HCT116 (cell line): ENCODE measurements at regions not wholly inside any gene's neighbourhood (a gene's known extent, or its start where the extent isn't known, plus 50 kb on each side); places are given as distances from the start of the nearest gene placed in this dataset.

Source experiments
- ATAC-seq: fragments of 200-7000 bp; cut with Tn5 transposase; 2 replicates; pipeline ENCODE4 v1.9.1; 2020; ENCODE audit warnings: mild to moderate bottlenecking, moderate library complexity
- BruUV-seq: library from RNA; stranded (reverse); fragments of 400-500 nt; replicated peaks from 2 replicates; lab custom pipeline; 2021; lab: Mats Ljungman, UMichigan
- CTCF ChIA-PET: fragments of 300-600 bp; sonication (Branson Sonifier 250); formaldehyde crosslinking; loops from one replicate; lab custom pipeline; 2021; ENCODE audit warnings: antibody characterized with exemption; lab: Charles Lee
- POLR2A ChIA-PET: fragments of 300-600, 350-600 bp; sonication (Branson Sonifier 250); formaldehyde crosslinking; loops from one replicate; lab custom pipeline; 2021; ENCODE audit warnings: antibody characterized with exemption; lab: Charles Lee
- RAD21 ChIA-PET, 2 experiments: fragments of 300-600 bp; sonication (Branson Sonifier 250); formaldehyde crosslinking; loops; one replicate each; lab custom pipeline; 2023; ENCODE audit warnings: low total read pairs in 2 of 2; ENCODE audit not compliant: uncharacterized antibody in 2 of 2, unreplicated experiment in 2 of 2, low non-redundant PET in 1 of 2; lab: Charles Lee
- DNase-seq: peaks from one replicate; pipeline ENCODE4 v3.0.0-alpha.2; 2010; ENCODE audit warnings: low read depth, low spot score
- H2AFZ ChIP-seq: fragments of 200-600 bp; shearing (Covaris generic), sonication (generic); 2 replicates; pipeline ENCODE4 v1.6.1; 2017; ENCODE audit warnings: low read depth, mixed run types, mixed read lengths, antibody characterized with exemption, low read length; ENCODE audit not compliant: poor library complexity, severe bottlenecking
- H3K27ac ChIP-seq: 2 replicates; pipeline ENCODE4 v1.5.1; 2012; ENCODE audit warnings: low read depth, low read length
- H3K27me3 ChIP-seq: fragments of 200-600 bp; sonication (generic); 2 replicates; pipeline ENCODE4 v1.6.1; 2016; ENCODE audit warnings: mixed run types, low read length, mixed read lengths; ENCODE audit not compliant: insufficient read depth
- H3K36me3 ChIP-seq, 2 experiments: fragments of 200-500 bp in 1 of 2; fragments of 200-600 bp in 1 of 2; sonication (Bioruptor generic) in 1 of 2; sonication (generic) in 1 of 2; 2 replicates each; pipeline versions ENCODE4 v1.5.1 to v1.6.1; 2014 to 2016; ENCODE audit warnings: low read length in 2 of 2, inconsistent platforms in 1 of 2, mixed read lengths in 1 of 2, mixed run types in 1 of 2; ENCODE audit not compliant: insufficient read depth in 2 of 2, control insufficient read depth in 1 of 2
- H3K4me1 ChIP-seq, 2 experiments: fragments of 200-600 bp in 1 of 2; sonication (generic) in 1 of 2; 2 replicates each; pipeline versions ENCODE4 v1.5.1 to v1.6.1; 2012 to 2017; ENCODE audit warnings: low read length in 2 of 2, inconsistent platforms in 1 of 2, mild to moderate bottlenecking in 1 of 2, mixed read lengths in 1 of 2, mixed run types in 1 of 2, moderate library complexity in 1 of 2; ENCODE audit not compliant: insufficient read depth in 2 of 2, control insufficient read depth in 1 of 2
- H3K4me2 ChIP-seq: fragments of 200-600 bp; sonication (generic); 2 replicates; pipeline ENCODE4 v1.6.1; 2017; ENCODE audit warnings: mixed run types, low read length, mixed read lengths
- H3K4me3 ChIP-seq, 2 experiments: fragments of 200-600 bp in 1 of 2; sonication (generic) in 1 of 2; replicated peaks in 1 of 2; 2 replicates each; pipeline ENCODE4 v1.5.1; 2011 to 2016; ENCODE audit warnings: low read length in 2 of 2, control low read depth in 1 of 2, low read depth in 1 of 2, mild to moderate bottlenecking in 1 of 2, mixed read lengths in 1 of 2, mixed run types in 1 of 2
- H3K79me2 ChIP-seq: fragments of 200-600 bp; sonication (generic); 2 replicates; pipeline ENCODE4 v1.6.1; 2017; ENCODE audit warnings: mild to moderate bottlenecking, mixed run types, low read length, moderate library complexity, mixed read lengths; ENCODE audit not compliant: insufficient read depth
- H3K9ac ChIP-seq: fragments of 200-600 bp; sonication (generic); 2 replicates; pipeline ENCODE4 v1.6.1; 2016; ENCODE audit warnings: low read length, mixed read lengths
- H3K9me2 ChIP-seq: fragments of 200-600 bp; sonication (generic), shearing (Covaris generic); 2 replicates; pipeline ENCODE4 v1.6.1; 2017; ENCODE audit warnings: mixed run types, mild to moderate bottlenecking, moderate library complexity; ENCODE audit not compliant: insufficient read depth
- H3K9me3 ChIP-seq, 2 experiments: fragments of 200-500 bp in 1 of 2; fragments of 200-600 bp in 1 of 2; sonication (Bioruptor generic) in 1 of 2; sonication (generic) in 1 of 2; 2 replicates each; pipeline ENCODE4 v1.6.1; 2014 to 2017; ENCODE audit warnings: low read length in 2 of 2, mixed read lengths in 2 of 2, inconsistent platforms in 1 of 2, low read depth in 1 of 2, mild to moderate bottlenecking in 1 of 2, mixed run types in 1 of 2, moderate library complexity in 1 of 2; ENCODE audit not compliant: control insufficient read depth in 1 of 2, insufficient read depth in 1 of 2
- H4K20me1 ChIP-seq: fragments of 200-600 bp; sonication (generic), shearing (Covaris generic); 2 replicates; pipeline ENCODE4 v1.6.1; 2017; ENCODE audit warnings: mixed run types, mild to moderate bottlenecking, moderate library complexity; ENCODE audit not compliant: insufficient read depth
- ELF1 ChIP-seq: IDR thresholded peaks from 2 replicates; pipeline ENCODE4 v1.6.1; 2012; ENCODE audit warnings: low read depth, borderline replicate concordance
- EZH2 ChIP-seq: fragments of 200-600 bp; sonication (generic); IDR thresholded peaks from 2 replicates; pipeline ENCODE4 v1.6.1; 2017; ENCODE audit warnings: antibody characterized with exemption, mixed run types
- FOSL1 ChIP-seq: IDR thresholded peaks from 2 replicates; pipeline ENCODE4 v1.6.1; 2012; ENCODE audit warnings: low read depth
- JUND ChIP-seq: IDR thresholded peaks from 2 replicates; pipeline ENCODE4 v1.6.1; 2012
- POLR2A ChIP-seq: IDR thresholded peaks from 2 replicates; pipeline ENCODE4 v1.7.0; 2011; ENCODE audit warnings: borderline replicate concordance; ENCODE audit not compliant: insufficient read depth, insufficient read length; ENCODE audit errors: extremely low read depth
- RAD21 ChIP-seq: IDR thresholded peaks from 2 replicates; pipeline ENCODE4 v1.6.1; 2012; ENCODE audit warnings: low read depth, mild to moderate bottlenecking
- SRF ChIP-seq: IDR thresholded peaks from 2 replicates; pipeline ENCODE4 v1.6.1; 2012; ENCODE audit warnings: low read depth
- TCF7L2 ChIP-seq: IDR thresholded peaks from 2 replicates; pipeline ENCODE4 v1.7.0; 2011; ENCODE audit warnings: borderline replicate concordance, inconsistent platforms; ENCODE audit not compliant: insufficient read depth, insufficient read length; ENCODE audit errors: extremely low read depth
- intact Hi-C: fragments of 100-400 bp; cut with micrococcal nuclease; formaldehyde crosslinking; loops from 2 replicates; pipeline ENCODE4 v1.10.0; 2022
- TF ChIP-seq, protein P1 (sequence below), 3 experiments: fragments of 200-600 bp in 1 of 3; sonication (generic) in 1 of 3; IDR thresholded peaks in 2 of 3; conservative IDR thresholded peaks in 1 of 3; 2 replicates each; pipeline ENCODE4 v1.5.1; 2012 to 2017; ENCODE audit warnings: low read depth in 2 of 3, low read length in 2 of 3, antibody characterized with exemption in 1 of 3, borderline replicate concordance in 1 of 3, control low read depth in 1 of 3, mild to moderate bottlenecking in 1 of 3, mixed read lengths in 1 of 3, mixed run types in 1 of 3, moderate library complexity in 1 of 3; ENCODE audit not compliant: insufficient read depth in 1 of 3
- TF ChIP-seq, protein P2 (sequence below): IDR thresholded peaks from 2 replicates; pipeline ENCODE4 v1.6.1; 2012
- TF ChIP-seq, protein P3 (sequence below): IDR thresholded peaks from 2 replicates; pipeline ENCODE4 v1.6.1; 2011; ENCODE audit warnings: mild to moderate bottlenecking, low read length, moderate library complexity; ENCODE audit not compliant: insufficient replicate concordance; ENCODE audit errors: extremely low read depth

DNA sequence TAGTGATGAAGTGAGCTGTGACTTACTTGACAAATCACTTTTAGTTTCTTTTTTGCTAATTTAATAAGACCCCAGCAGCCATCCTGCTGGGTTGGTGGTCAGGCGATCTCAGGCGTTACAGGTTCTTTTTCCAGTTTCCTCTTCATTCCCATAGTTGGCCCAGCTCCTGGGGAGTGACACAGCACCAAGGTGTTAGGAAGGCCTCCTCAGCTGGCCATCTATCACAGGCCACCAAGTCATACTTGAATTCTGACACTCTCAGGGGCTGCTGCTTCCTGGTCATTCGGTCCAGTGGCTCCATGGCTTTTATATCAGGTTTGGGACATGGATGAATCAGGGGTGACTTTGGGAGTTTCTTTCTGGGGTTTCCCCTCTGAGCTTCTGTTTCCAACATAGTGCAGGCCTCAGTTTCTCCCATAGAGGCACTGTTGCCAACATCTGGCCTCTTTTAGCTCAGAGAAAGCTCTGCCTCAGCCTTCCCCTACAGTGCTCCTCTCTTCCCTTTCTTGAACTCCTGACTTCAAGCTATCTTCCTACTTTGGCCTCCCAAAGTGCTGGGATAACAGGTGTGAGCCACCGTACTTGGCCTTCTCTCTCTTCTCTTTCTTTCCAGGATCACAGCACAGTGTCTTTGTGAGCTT, 211.8 kb downstream of the NR2F2 start:
- no peak overlapping the region for H2AFZ ChIP-seq
- BruUV-seq: no TSS peak
- intact Hi-C loops: no loop called here
- ChIA-PET RAD21 (no interaction called here), POLR2A (no interaction called here), CTCF (no interaction called here)
- H3K4me1 ChIP-seq: no peaks in the 10 kb centered on the region
- no peak overlapping the region for H3K4me3 ChIP-seq
- TF ChIP-seq, protein P1, sequence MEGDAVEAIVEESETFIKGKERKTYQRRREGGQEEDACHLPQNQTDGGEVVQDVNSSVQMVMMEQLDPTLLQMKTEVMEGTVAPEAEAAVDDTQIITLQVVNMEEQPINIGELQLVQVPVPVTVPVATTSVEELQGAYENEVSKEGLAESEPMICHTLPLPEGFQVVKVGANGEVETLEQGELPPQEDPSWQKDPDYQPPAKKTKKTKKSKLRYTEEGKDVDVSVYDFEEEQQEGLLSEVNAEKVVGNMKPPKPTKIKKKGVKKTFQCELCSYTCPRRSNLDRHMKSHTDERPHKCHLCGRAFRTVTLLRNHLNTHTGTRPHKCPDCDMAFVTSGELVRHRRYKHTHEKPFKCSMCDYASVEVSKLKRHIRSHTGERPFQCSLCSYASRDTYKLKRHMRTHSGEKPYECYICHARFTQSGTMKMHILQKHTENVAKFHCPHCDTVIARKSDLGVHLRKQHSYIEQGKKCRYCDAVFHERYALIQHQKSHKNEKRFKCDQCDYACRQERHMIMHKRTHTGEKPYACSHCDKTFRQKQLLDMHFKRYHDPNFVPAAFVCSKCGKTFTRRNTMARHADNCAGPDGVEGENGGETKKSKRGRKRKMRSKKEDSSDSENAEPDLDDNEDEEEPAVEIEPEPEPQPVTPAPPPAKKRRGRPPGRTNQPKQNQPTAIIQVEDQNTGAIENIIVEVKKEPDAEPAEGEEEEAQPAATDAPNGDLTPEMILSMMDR (IDR thresholded peaks at IDR 0.05 in 2 of 3, conservative IDR thresholded peaks at IDR 0.05 in 1 of 3; ENCODE audit: borderline replicate concordance in 1 of 3, insufficient read depth in 1 of 3, low read depth in 2 of 3, low read length in 2 of 3): 0 out of 6 replicates have a peak, but pooled peaks of 2 of the 3 experiments have one; percentile 11 to 19
- TF ChIP-seq EZH2: no peak
- DNase-seq (no peak), ATAC-seq (peak; percentile 64; the same call in 1 of the 2 replicates)
- H4K20me1 ChIP-seq: no peaks in the 10 kb centered on the region
- no peaks in the 10 kb centered on the region for H3K79me2 ChIP-seq
- peaks cover 44% of the 10 kb centered on the region for H3K27me3 ChIP-seq
- no peaks in the 10 kb centered on the region for H3K36me3 ChIP-seq
- H3K4me2 ChIP-seq: no peak overlapping the region
- H3K9me3 ChIP-seq: no peaks in the 10 kb centered on the region
- no peak overlapping the region for H3K27ac ChIP-seq
- no peak overlapping the region for H3K9ac ChIP-seq
- H3K9me2 ChIP-seq: no peaks in the 10 kb centered on the region

DNA sequence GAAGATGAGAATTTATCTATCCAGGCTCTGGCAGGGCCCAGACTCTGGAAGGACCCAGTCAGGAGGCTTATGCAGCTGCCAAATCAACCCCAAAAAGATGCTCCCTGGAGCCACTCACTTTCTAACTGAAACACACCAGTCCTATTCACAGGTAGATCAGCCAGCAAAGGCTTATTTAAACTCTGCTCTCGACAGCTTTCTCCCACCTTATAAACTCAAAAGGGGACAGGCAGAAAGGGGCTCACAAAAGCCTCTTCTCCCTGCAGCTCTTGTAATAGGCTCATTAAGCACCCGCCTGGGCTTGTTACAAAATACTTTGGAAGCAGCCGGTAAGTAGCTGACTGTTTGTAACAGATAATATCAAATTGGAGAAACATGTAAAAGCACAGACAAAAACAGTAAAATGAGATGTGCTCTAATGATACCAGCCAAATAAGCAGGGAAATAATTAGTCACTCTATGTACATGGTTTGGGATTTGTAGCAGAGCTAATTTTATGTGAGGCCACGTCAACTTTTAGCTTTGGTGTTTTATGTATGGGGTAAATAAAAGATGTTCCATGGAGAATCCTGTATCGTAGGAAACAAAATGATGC, 213.8 kb downstream of the NR2F2 start:
- Histone ChIP-seq H3K9me2 (no peaks in the 10 kb centered on the region), H3K27me3 (peaks cover 44% of the 10 kb centered on the region), H3K79me2 (no peaks in the 10 kb centered on the region), H3K9ac (no peak overlapping the region), H3K9me3 (no peaks in the 10 kb centered on the region), H3K4me2 (no peak overlapping the region), H3K27ac (no peak overlapping the region), H3K4me3 (no peak overlapping the region), H3K4me1 (no peaks in the 10 kb centered on the region), H4K20me1 (no peaks in the 10 kb centered on the region), H3K36me3 (no peaks in the 10 kb centered on the region), H2AFZ (no peak overlapping the region)
- intact Hi-C loops: no loop called here
- no TSS peak for BruUV-seq
- ChIA-PET CTCF (no interaction called here), RAD21 (no interaction called here), POLR2A (no interaction called here)
- DNase-seq (no peak), ATAC-seq (no peak)
- TF ChIP-seq, protein P2, sequence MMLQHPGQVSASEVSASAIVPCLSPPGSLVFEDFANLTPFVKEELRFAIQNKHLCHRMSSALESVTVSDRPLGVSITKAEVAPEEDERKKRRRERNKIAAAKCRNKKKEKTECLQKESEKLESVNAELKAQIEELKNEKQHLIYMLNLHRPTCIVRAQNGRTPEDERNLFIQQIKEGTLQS: no peak
- TF ChIP-seq, protein P3, sequence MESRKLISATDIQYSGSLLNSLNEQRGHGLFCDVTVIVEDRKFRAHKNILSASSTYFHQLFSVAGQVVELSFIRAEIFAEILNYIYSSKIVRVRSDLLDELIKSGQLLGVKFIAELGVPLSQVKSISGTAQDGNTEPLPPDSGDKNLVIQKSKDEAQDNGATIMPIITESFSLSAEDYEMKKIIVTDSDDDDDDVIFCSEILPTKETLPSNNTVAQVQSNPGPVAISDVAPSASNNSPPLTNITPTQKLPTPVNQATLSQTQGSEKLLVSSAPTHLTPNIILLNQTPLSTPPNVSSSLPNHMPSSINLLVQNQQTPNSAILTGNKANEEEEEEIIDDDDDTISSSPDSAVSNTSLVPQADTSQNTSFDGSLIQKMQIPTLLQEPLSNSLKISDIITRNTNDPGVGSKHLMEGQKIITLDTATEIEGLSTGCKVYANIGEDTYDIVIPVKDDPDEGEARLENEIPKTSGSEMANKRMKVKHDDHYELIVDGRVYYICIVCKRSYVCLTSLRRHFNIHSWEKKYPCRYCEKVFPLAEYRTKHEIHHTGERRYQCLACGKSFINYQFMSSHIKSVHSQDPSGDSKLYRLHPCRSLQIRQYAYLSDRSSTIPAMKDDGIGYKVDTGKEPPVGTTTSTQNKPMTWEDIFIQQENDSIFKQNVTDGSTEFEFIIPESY: no peak
- TF ChIP-seq RAD21 (no peak), TCF7L2 (no peak), JUND (no peak), ELF1 (no peak), FOSL1 (no peak), SRF (no peak), EZH2 (no peak), POLR2A (no peak)
